ENCODE measurements at regions not wholly inside any gene's neighbourhood (a gene's known extent, or its start where the extent isn't known, plus 50 kb on each side); places are given as distances from the start of the nearest gene placed in this dataset.

DNA sequence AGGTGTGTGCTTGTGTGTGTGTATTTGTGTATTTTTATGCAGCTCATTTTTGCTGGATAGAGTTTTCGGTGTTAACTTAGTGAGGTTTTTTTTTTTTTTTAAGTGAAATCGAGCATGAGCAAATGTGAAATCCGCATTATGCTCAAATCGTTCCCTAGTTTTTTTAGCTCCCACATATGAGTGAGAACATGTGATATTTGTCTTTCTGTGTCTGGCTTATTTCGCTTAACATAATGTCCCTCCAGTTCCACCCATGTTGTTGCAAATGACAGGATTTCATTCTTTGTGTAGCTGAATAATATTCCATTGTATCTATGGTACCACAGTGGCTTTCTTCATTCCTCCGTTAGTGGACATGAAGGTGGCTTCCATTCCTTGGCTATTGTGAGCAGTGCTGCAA is 1103.3 kb upstream of the EEF2KMT start:
- no peak overlapping the region for H3K23ac ChIP-seq (ENCODE audit: low read depth, low read length)
- no peaks in the 10 kb centered on the region for H3K79me1 ChIP-seq (ENCODE audit: low read depth in 1 of 2, low read length in 2 of 2)
- ChIA-PET POLR2A (ENCODE audit: unreplicated experiment) (no interaction called here), CTCF (no interaction called here)
- no peak overlapping the region for H3K4me2 ChIP-seq (ENCODE audit: low read depth, low read length)
- intact Hi-C loops (cut with micrococcal nuclease) (no loop called here), dilution Hi-C loops (cut with HindIII; ENCODE audit: low sequenced_read_pairs, unreplicated experiment) (no loop called here), in situ Hi-C loops (cut with MboI; ENCODE audit: low sequenced_read_pairs) (no loop called here)
- H3K56ac ChIP-seq (ENCODE audit: extremely low read depth, insufficient read depth, low read length), result no peak overlapping the region
- no peak overlapping the region for H2BK5ac ChIP-seq (ENCODE audit: low read depth, low read length, poor library complexity, severe bottlenecking)
- H3K4me1 ChIP-seq (ENCODE audit: control insufficient read depth, insufficient read depth, low read length), result no peaks in the 10 kb centered on the region
- 25% methylated on average over 1 of the region's 6 CpGs; no CpG with 5 or more reads in 1 of the 2 experiments for WGBS, 2 experiments (ENCODE audit: extremely low coverage in 2 of 2, insufficient read length in 1 of 2)
- H2AK5ac ChIP-seq (ENCODE audit: low read depth, low read length), result no peak overlapping the region
- H2BK120ac ChIP-seq (ENCODE audit: low read depth, low read length), result no peak overlapping the region
- H3K9ac ChIP-seq (ENCODE audit: low read depth, low read length), result no peak overlapping the region
- no peak overlapping the region for H3K14ac ChIP-seq (replicated peaks; ENCODE audit: low read depth, low read length)
- H2BK15ac ChIP-seq (ENCODE audit: low read depth, low read length), result no peak overlapping the region
- H3K9me3 ChIP-seq (ENCODE audit: control insufficient read depth, insufficient read depth, low read length), result 0 out of 2 replicates have a peak, but pooled peaks cover 1% of the 10 kb centered on the region
- ATAC-seq (ENCODE audit: low read depth), result no peak
- DNase-seq, result no peak
- no peak overlapping the region for H3K27ac ChIP-seq (ENCODE audit: insufficient read depth, low read length)
- H3K4me3 ChIP-seq (ENCODE audit: insufficient read depth, low read depth, low read length), result no peak overlapping the region
- H2AK9ac ChIP-seq (replicated peaks; ENCODE audit: low read depth, low read length, poor library complexity), result no peak overlapping the region
- no peaks in the 10 kb centered on the region for H3K27me3 ChIP-seq (ENCODE audit: control insufficient read depth, insufficient read depth, low read length)
- H2BK20ac ChIP-seq (ENCODE audit: low read depth, low read length), result no peak overlapping the region
- no peaks in the 10 kb centered on the region for H4K20me1 ChIP-seq (ENCODE audit: insufficient read depth, low read length)
- H4K5ac ChIP-seq (ENCODE audit: low read depth, low read length), result no peak overlapping the region
- BruUV-seq (replicated peaks), result no TSS peak
- H3K18ac ChIP-seq (ENCODE audit: low read depth, low read length), result no peak overlapping the region
- H2AFZ ChIP-seq (replicated peaks; ENCODE audit: low read length, poor library complexity), result no peak overlapping the region
- no peak for TF ChIP-seq MAZ (IDR thresholded peaks at IDR 0.05; ENCODE audit: borderline replicate concordance, low read depth, low read length)
- TF ChIP-seq, protein P1, sequence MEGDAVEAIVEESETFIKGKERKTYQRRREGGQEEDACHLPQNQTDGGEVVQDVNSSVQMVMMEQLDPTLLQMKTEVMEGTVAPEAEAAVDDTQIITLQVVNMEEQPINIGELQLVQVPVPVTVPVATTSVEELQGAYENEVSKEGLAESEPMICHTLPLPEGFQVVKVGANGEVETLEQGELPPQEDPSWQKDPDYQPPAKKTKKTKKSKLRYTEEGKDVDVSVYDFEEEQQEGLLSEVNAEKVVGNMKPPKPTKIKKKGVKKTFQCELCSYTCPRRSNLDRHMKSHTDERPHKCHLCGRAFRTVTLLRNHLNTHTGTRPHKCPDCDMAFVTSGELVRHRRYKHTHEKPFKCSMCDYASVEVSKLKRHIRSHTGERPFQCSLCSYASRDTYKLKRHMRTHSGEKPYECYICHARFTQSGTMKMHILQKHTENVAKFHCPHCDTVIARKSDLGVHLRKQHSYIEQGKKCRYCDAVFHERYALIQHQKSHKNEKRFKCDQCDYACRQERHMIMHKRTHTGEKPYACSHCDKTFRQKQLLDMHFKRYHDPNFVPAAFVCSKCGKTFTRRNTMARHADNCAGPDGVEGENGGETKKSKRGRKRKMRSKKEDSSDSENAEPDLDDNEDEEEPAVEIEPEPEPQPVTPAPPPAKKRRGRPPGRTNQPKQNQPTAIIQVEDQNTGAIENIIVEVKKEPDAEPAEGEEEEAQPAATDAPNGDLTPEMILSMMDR (conservative IDR thresholded peaks at IDR 0.05; ENCODE audit: low read depth, low read length), result no peak
- TF ChIP-seq POLR2A (IDR thresholded peaks at IDR 0.05; ENCODE audit: low read depth, low read length), result no peak
- TF ChIP-seq CHD1 (IDR thresholded peaks at IDR 0.05; ENCODE audit: low read depth, low read length), result no peak
- no peak for TF ChIP-seq BHLHE40 (IDR thresholded peaks at IDR 0.05; ENCODE audit: low read depth, low read length)
- H3K4ac ChIP-seq (ENCODE audit: low read depth, low read length), result no peak overlapping the region
- no peaks in the 10 kb centered on the region for H3K9me1 ChIP-seq (ENCODE audit: insufficient read depth, low read length)
- H3K36me3 ChIP-seq (ENCODE audit: control insufficient read depth, insufficient read depth, low read length), result no peaks in the 10 kb centered on the region
- H4K91ac ChIP-seq (ENCODE audit: insufficient read depth, low read depth, low read length), result no peak overlapping the region
- no peak overlapping the region for H4K8ac ChIP-seq (ENCODE audit: low read depth in 2 of 2, low read length in 2 of 2)
